DND-41 (cell line): ENCODE measurements at regions not wholly inside any gene's neighbourhood (a gene's known extent, or its start where the extent isn't known, plus 50 kb on each side); places are given as distances from the start of the nearest gene placed in this dataset.

Source experiments
- ATAC-seq: fragments of 200-7000 bp; cut with Tn5 transposase; 3 replicates; pipeline ENCODE4 v1.9.1; 2021; ENCODE audit warnings: low read depth; ENCODE audit not compliant: insufficient read depth
- DNase-seq: peaks from one replicate; pipeline ENCODE4 v3.0.0-alpha.2; 2020
- H2AFZ ChIP-seq: 2 replicates; pipeline ENCODE4 v1.6.0; 2012; ENCODE audit warnings: low read depth, low read length
- H3K27ac ChIP-seq: 2 replicates; pipeline ENCODE4 v1.5.1; 2012; ENCODE audit warnings: low read length, inconsistent platforms
- H3K27me3 ChIP-seq: fragments of 200-600 bp; sonication (generic); 2 replicates; pipeline ENCODE4 v1.6.0; 2012; ENCODE audit warnings: low read length, mild to moderate bottlenecking, inconsistent platforms; ENCODE audit not compliant: insufficient read depth, poor library complexity
- H3K36me3 ChIP-seq: 2 replicates; pipeline ENCODE4 v1.5.1; 2012; ENCODE audit warnings: low read length, inconsistent platforms; ENCODE audit not compliant: insufficient read depth
- H3K4me1 ChIP-seq: 2 replicates; pipeline ENCODE4 v1.5.1; 2012; ENCODE audit warnings: mild to moderate bottlenecking, low read length; ENCODE audit not compliant: insufficient read depth
- H3K4me2 ChIP-seq: 2 replicates; pipeline ENCODE4 v1.6.0; 2012; ENCODE audit warnings: mild to moderate bottlenecking, moderate library complexity, low read length, inconsistent platforms; ENCODE audit not compliant: insufficient read depth
- H3K4me3 ChIP-seq, 2 experiments: fragments of 200-600 bp in 1 of 2; shearing (Covaris generic) in 1 of 2; 2 replicates each; pipeline ENCODE4 v1.5.1; 2012 to 2016; ENCODE audit warnings: inconsistent platforms in 2 of 2, low read length in 2 of 2, mild to moderate bottlenecking in 2 of 2, low read depth in 1 of 2, moderate library complexity in 1 of 2
- H3K79me2 ChIP-seq: 2 replicates; pipeline ENCODE4 v1.6.0; 2012; ENCODE audit warnings: low read length, inconsistent platforms; ENCODE audit not compliant: insufficient read depth
- H3K9ac ChIP-seq: 2 replicates; pipeline ENCODE4 v1.6.0; 2012; ENCODE audit warnings: low read depth, mild to moderate bottlenecking, inconsistent platforms, low read length, moderate library complexity
- H3K9me3 ChIP-seq: 2 replicates; pipeline ENCODE4 v1.5.1; 2012; ENCODE audit warnings: low read length, moderate library complexity, mild to moderate bottlenecking, inconsistent platforms; ENCODE audit not compliant: insufficient read depth, severe bottlenecking
- H4K20me1 ChIP-seq: 2 replicates; pipeline ENCODE4 v1.6.0; 2012; ENCODE audit warnings: low read length; ENCODE audit not compliant: insufficient read depth
- EZH2 ChIP-seq: IDR thresholded peaks from 3 replicates; pipeline ENCODE4 v1.6.1; 2012; ENCODE audit warnings: borderline replicate concordance, low read depth, mild to moderate bottlenecking, moderate library complexity, low read length, inconsistent platforms; ENCODE audit not compliant: severe bottlenecking
- TF ChIP-seq, protein P1 (sequence below): IDR thresholded peaks from 2 replicates; pipeline ENCODE4 v1.5.1; 2012; ENCODE audit warnings: borderline replicate concordance, low read length, moderate library complexity, mild to moderate bottlenecking; ENCODE audit not compliant: poor library complexity, severe bottlenecking; ENCODE audit errors: extremely low read depth

DNA sequence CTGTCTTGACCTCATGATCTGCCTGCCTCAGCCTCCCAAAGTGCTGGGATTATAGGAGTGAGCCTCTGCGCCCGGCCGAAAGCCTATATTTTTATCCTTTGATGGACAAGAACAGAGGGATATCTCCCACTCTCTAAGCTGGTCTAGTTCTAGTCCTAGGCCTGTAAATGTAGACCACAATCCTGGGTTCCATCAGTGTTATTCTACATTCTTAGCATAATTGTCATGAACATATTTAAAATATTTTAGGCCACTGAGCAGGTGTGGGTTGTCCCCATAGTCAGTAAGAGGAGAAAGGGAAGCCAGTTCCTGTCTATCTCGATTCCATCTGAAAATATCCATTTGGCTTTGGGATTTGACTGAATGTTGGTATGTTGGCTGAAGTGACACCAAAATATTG, 118.1 kb downstream of the EBLN2 start:
- Histone ChIP-seq H3K36me3 (no peaks in the 10 kb centered on the region), H3K4me3 (no peak overlapping the region), H3K4me1 (no peaks in the 10 kb centered on the region), H3K27me3 (peaks cover 8% of the 10 kb centered on the region), H4K20me1 (no peaks in the 10 kb centered on the region), H3K9ac (no peak overlapping the region), H3K4me2 (no peak overlapping the region), H3K27ac (no peak overlapping the region), H3K9me3 (no peaks in the 10 kb centered on the region), H2AFZ (no peak overlapping the region), H3K79me2 (no peaks in the 10 kb centered on the region)
- TF ChIP-seq, protein P1, sequence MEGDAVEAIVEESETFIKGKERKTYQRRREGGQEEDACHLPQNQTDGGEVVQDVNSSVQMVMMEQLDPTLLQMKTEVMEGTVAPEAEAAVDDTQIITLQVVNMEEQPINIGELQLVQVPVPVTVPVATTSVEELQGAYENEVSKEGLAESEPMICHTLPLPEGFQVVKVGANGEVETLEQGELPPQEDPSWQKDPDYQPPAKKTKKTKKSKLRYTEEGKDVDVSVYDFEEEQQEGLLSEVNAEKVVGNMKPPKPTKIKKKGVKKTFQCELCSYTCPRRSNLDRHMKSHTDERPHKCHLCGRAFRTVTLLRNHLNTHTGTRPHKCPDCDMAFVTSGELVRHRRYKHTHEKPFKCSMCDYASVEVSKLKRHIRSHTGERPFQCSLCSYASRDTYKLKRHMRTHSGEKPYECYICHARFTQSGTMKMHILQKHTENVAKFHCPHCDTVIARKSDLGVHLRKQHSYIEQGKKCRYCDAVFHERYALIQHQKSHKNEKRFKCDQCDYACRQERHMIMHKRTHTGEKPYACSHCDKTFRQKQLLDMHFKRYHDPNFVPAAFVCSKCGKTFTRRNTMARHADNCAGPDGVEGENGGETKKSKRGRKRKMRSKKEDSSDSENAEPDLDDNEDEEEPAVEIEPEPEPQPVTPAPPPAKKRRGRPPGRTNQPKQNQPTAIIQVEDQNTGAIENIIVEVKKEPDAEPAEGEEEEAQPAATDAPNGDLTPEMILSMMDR: no peak
- no peak for TF ChIP-seq EZH2
- ATAC-seq (no peak), DNase-seq (no peak)

DNA sequence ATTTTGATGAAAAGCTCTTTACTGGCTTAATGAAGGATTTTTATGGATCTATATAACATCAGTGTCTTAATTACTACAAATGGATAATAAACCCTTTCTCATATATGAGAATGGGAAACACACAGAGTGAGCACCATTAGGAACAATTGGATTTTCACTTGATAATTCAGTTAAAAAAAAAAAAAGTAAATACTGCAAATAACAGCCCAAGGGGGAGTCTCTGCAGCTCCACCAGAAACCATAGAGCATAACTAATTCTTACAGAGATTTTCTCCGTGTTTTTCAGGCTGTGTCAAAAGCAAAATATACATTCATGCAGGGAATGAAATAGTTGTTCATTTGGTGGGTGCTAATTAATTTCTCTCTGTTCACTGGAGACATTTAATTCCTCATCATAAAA, 125.3 kb downstream of the EBLN2 start:
- Histone ChIP-seq H3K4me1 (no peaks in the 10 kb centered on the region), H3K27ac (no peak overlapping the region), H4K20me1 (no peaks in the 10 kb centered on the region), H2AFZ (no peak overlapping the region), H3K79me2 (no peaks in the 10 kb centered on the region), H3K9ac (no peak overlapping the region), H3K4me2 (no peak overlapping the region), H3K4me3 (no peak overlapping the region), H3K27me3 (peaks cover 15% of the 10 kb centered on the region), H3K9me3 (no peaks in the 10 kb centered on the region), H3K36me3 (no peaks in the 10 kb centered on the region)
- no peak for ATAC-seq
- no peak for DNase-seq
- TF ChIP-seq EZH2: no peak
- TF ChIP-seq, protein P1: no peak

DNA sequence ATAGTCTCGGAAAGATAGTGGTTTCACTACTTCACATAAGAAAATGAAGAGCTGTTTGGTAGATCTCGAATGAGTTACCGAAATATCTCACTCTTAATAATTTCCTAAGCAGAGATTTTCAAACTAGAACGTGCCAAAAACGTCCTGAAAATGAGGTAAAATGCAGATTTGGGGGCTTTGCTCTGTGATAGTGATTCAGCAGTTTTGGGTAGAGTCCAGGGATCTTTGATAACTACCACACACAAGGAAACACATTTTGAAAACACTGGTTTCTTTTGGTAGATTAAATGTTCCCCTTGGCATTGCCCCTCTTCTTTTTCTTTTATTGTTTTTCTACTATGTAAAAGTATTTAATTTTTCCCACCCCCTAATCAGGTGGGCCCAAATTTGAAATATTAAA, 125.9 kb downstream of the EBLN2 start:
- H3K36me3 ChIP-seq: no peaks in the 10 kb centered on the region

More for the DNA sequence above, 125.9 kb downstream of the EBLN2 start:
- H3K9me3 ChIP-seq: no peaks in the 10 kb centered on the region
- H3K79me2 ChIP-seq: no peaks in the 10 kb centered on the region
- no peak overlapping the region for H3K4me2 ChIP-seq
- ATAC-seq (no peak), DNase-seq (no peak)
- H3K27ac ChIP-seq: no peak overlapping the region
- TF ChIP-seq, protein P1: no peak
- TF ChIP-seq EZH2: no peak
- no peak overlapping the region for H3K9ac ChIP-seq
- no peak overlapping the region for H2AFZ ChIP-seq
- H3K27me3 ChIP-seq: peaks cover 15% of the 10 kb centered on the region
- H4K20me1 ChIP-seq: no peaks in the 10 kb centered on the region
- no peaks in the 10 kb centered on the region for H3K4me1 ChIP-seq
- H3K4me3 ChIP-seq: no peak overlapping the region
